GM19043 (cell line): ENCODE measurements at regions not wholly inside any gene's neighbourhood (a gene's known extent, or its start where the extent isn't known, plus 50 kb on each side); places are given as distances from the start of the nearest gene placed in this dataset.

Experiments used
- ATAC-seq: cut with Tn5 transposase; IDR thresholded peaks from one replicate; pipeline ENCODE4 v1.9.1; 2021; ENCODE audit warnings: low read depth; ENCODE audit not compliant: unreplicated experiment

DNA sequence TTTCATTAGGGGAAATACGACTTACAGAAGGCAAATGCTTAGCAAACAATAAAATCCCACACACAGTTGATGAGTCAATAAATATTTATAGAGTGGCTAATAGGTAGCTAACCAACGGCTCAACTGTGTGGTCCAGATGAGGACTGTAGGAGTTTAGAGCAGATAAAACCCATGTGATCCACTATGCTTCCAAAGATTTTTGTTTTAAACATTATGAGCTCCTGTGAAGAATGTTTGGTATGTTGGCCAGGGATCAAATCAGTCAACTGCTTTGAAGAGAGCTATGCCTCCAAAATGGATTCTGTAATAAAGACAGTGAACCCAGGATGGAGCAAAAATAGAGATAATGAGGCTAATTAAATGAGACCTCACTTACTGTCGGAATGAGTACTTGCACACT, 72.3 kb upstream of the COL11A1 start:
- ATAC-seq = no peak

DNA sequence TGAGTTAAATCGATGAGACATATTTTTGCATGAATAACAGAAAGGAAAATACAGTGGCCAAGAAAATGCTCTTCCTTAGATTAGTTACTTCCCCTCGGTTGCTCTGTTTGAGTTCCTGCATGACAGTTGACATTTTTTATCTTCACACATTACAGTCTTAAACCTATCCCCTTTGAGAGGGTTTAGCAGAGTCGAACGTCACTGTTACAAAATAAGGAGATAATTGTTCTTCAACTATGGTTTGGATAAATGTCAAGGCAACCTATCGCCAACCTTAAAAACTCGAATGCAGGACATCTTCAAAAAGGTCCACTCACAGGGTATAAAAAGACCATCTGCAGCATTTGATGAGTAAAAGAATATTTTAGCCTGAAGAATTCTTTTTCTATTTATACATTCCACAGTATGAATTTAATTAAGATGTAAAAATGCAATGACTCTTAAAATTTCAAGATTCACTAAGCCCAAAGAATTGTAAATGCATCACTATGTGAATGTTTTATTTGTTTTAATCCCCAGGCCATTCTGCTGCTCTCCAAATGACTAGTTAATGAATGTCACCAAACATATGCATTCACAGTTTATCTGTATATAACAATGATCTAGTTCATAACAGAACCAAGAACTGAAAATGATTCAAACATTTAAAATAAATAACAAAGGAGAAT, 68.9 kb upstream of the COL11A1 start:
- ATAC-seq = no peak

DNA sequence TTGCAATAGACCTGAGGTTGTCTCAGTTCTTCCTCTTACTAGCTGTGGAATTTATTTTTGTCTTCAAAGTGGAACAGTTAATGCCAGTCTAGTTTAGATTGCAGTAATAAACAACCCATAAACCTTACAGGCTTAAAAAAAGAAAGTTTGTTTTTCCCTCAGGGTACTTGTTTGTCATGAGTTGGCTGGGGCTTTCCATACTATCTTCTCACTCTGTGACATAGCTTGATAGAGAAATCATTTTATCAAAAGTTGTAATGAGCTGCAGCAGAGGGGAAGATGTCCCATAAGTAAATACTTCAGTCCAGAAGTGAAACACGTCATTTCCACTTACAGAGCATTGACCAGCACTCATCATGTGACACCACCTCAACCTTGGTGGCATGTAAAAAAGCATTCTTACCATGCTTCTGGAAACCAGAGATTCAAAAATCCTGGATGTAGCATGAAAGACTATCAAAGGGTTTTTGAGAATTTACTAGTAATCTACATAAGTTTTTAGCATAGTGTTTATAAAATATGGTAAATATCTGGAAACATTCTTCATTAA, 62.8 kb upstream of the COL11A1 start:
- no peak for ATAC-seq

DNA sequence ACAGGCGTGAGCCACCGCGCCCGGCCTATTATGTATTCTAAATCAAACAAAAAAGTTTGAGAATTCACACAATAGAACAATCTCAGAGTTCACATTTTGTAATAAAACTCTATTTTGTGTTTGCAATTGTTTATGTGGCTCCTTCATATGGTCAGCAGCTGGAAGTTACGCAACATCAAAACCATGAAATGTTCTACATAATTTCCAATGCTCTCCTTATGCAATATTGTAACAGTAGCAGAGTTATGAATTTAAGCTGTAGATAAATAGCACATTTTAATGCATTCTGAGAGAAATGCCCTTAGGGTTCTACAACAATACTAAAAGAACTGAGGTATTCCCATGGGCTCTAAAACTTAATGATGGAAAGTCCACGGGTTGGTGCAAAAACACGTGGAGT, 62.3 kb upstream of the COL11A1 start:
- no peak for ATAC-seq

DNA sequence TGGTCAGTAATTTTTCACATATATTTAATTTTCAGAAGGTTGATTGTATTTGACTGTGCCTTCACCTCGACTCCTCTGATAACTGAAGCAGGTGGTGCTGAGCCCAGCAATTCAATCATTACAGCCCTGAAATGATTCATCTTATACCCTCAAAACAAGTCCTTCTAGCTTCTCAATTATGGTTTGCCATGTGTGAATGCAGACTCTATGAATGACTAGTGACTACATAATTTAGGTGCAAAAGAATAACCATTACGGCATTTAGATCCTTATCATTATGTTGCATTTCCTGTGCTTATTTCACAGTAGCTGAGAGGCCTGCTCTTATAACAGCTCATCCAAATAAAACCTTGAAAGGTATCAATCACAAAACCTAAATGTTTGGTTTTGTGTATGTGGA, 54.0 kb upstream of the COL11A1 start:
- ATAC-seq = no peak

DNA sequence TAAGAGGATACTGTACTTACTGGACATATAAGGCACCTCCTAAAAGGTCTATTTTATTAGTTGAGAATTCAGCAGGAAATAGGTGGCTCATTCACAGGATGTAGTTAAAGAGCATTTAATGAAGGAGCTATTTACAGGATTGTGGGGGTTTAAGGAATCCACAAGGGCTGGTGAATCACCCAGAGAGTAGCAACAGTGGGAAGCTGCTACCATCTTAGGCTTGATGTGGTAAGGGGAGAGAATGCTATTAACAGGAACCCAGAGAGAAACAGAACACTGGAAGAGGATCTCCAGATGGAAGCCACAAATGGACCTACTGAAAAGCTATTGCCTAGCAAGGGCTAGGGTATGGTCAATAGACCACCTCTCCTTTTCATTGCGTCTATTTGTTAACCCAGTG, 52.0 kb upstream of the COL11A1 start:
- ATAC-seq = no peak
